ENCODE measurements at regions not wholly inside any gene's neighbourhood (a gene's known extent, or its start where the extent isn't known, plus 50 kb on each side); places are given as distances from the start of the nearest gene placed in this dataset.

- Histone ChIP-seq H3K4me1 (no peaks in the 10 kb centered on the region), H3K4me3 (no peak overlapping the region), H3K27ac (no peak overlapping the region), H3K4me2 (no peak overlapping the region), H3K9me3 (no peaks in the 10 kb centered on the region)
- ChIA-PET CTCF (no interaction called here), POLR2A (no interaction called here)
- TF ChIP-seq HEYL (CRISPR knock-in tag; IDR thresholded peaks at IDR 0.05) (no peak), SREBF2 (IDR thresholded peaks at IDR 0.05) (no peak), GATA3 (IDR thresholded peaks at IDR 0.05; ENCODE audit: borderline replicate concordance) (no peak), ELK1 (IDR thresholded peaks at IDR 0.05; ENCODE audit: low read depth, low read length) (no peak), FOXS1 (CRISPR knock-in tag; IDR thresholded peaks at IDR 0.05) (no peak), ZNF302 (CRISPR knock-in tag; IDR thresholded peaks at IDR 0.05) (no peak), HDAC2 (IDR thresholded peaks at IDR 0.05) (no peak)
- ATAC-seq (no peak), FAIRE-seq (no peak), DNase-seq (ENCODE audit: low read depth in 1 of 2, low spot score in 1 of 2) (no peak)
- 7% methylated on average over 6 of the region's 6 CpGs for WGBS (ENCODE audit: missing lambda C conversion rate)
Observed at GRCh38 chr10:111247781-111248389, 171.1 kb downstream of the ADRA2A start.

- no peak overlapping the region for H3K27ac ChIP-seq
- DNase-seq (ENCODE audit: low read depth in 1 of 2, low spot score in 1 of 2) (no peak), FAIRE-seq (no peak), ATAC-seq (no peak)
- POLR2A ChIA-PET: no interaction called here
- no peak overlapping the region for H3K4me2 ChIP-seq
- H3K9me3 ChIP-seq: no peaks in the 10 kb centered on the region
- H3K4me1 ChIP-seq: no peaks in the 10 kb centered on the region
- WGBS (ENCODE audit: missing lambda C conversion rate): 0% methylated on average over 1 of the region's 1 CpG
- H3K4me3 ChIP-seq: no peak overlapping the region
- TF ChIP-seq ESRRA (IDR thresholded peaks at IDR 0.05; ENCODE audit: borderline replicate concordance, low read length): no peak
- no peak for TF ChIP-seq HEYL (CRISPR knock-in tag; IDR thresholded peaks at IDR 0.05)
- no peak for TF ChIP-seq MAFK (IDR thresholded peaks at IDR 0.05; ENCODE audit: partially characterized antibody)
- no peak for TF ChIP-seq MAX (IDR thresholded peaks at IDR 0.05)
- TF ChIP-seq ZC3H11A (IDR thresholded peaks at IDR 0.05): no peak
- TF ChIP-seq MYC (IDR thresholded peaks at IDR 0.05; ENCODE audit: borderline replicate concordance, low read length): no peak
- no peak for TF ChIP-seq CBX2 (IDR thresholded peaks at IDR 0.05; ENCODE audit: borderline replicate concordance, low read depth)
- TF ChIP-seq REST (IDR thresholded peaks at IDR 0.05): no peak
- no peak for TF ChIP-seq RARB (CRISPR knock-in tag; IDR thresholded peaks at IDR 0.05)
- TF ChIP-seq NR3C1 (IDR thresholded peaks at IDR 0.05): no peak
- no peak for TF ChIP-seq HDAC2 (IDR thresholded peaks at IDR 0.05)
- no peak for TF ChIP-seq ELK1 (IDR thresholded peaks at IDR 0.05; ENCODE audit: low read depth, low read length)
- no peak for TF ChIP-seq SMC3 (IDR thresholded peaks at IDR 0.05)
- TF ChIP-seq CTCF (IDR thresholded peaks at IDR 0.05): no peak
- no peak for TF ChIP-seq CHD4 (IDR thresholded peaks at IDR 0.05; ENCODE audit: borderline replicate concordance)
- TF ChIP-seq POLR2A (IDR thresholded peaks at IDR 0.05; ENCODE audit: low read length): no peak
- TF ChIP-seq FOSL2 (IDR thresholded peaks at IDR 0.05): no peak
- no peak for TF ChIP-seq FOSL2 (CRISPR knock-in tag; IDR thresholded peaks at IDR 0.05)
- TF ChIP-seq TFCP2L1 (CRISPR knock-in tag; IDR thresholded peaks at IDR 0.05): no peak
- TF ChIP-seq RFX5 (IDR thresholded peaks at IDR 0.05): no peak
- CTCF ChIA-PET: no interaction called here
Observed at GRCh38 chr10:111249925-111250324, 173.1 kb downstream of the ADRA2A start.
